AG04450 (cell line): ENCODE measurements at regions not wholly inside any gene's neighbourhood (a gene's known extent, or its start where the extent isn't known, plus 50 kb on each side); places are given as distances from the start of the nearest gene placed in this dataset.

Experiments used
- CTCF ChIA-PET: fragments of 300-600, 350-600 bp; formaldehyde crosslinking; extraction: SDS; loops from one replicate; lab custom pipeline; 2022; ENCODE audit warnings: antibody characterized with exemption, inconsistent platforms; lab: Charles Lee
- POLR2A ChIA-PET: fragments of 350-600 bp; formaldehyde crosslinking; extraction: SDS; loops from one replicate; lab custom pipeline; 2021; ENCODE audit warnings: antibody characterized with exemption, inconsistent platforms; lab: Yijun Ruan, JAX
- DNase-seq: peaks from one replicate; pipeline ENCODE4 v3.0.0-alpha.2; 2011; ENCODE audit warnings: low read depth, low spot score
- H3K27ac ChIP-seq: one replicate; pipeline ENCODE4 v1.5.1; 2012; ENCODE audit warnings: low read depth, low read length, control low read depth
- H3K27me3 ChIP-seq: one replicate; pipeline ENCODE4 v1.6.0; 2012; ENCODE audit warnings: low read length; ENCODE audit not compliant: control insufficient read depth, insufficient read depth
- H3K4me3 ChIP-seq: 2 replicates; pipeline ENCODE4 v1.5.1; 2011; ENCODE audit warnings: mild to moderate bottlenecking, low read depth, low read length, control low read depth
- H3K9me3 ChIP-seq: 2 replicates; pipeline ENCODE4 v1.5.1; 2012; ENCODE audit warnings: low read length; ENCODE audit not compliant: control insufficient read depth, insufficient read depth
- CTCF ChIP-seq: IDR thresholded peaks from 2 replicates; pipeline ENCODE4 v1.5.1; 2011; ENCODE audit warnings: low read depth, low read length, control low read depth, inconsistent platforms

- Histone ChIP-seq H3K27ac (no peak overlapping the region), H3K4me3 (no peak overlapping the region), H3K27me3 (peaks cover 39% of the 10 kb centered on the region), H3K9me3 (no peaks in the 10 kb centered on the region; the same call in 1 of the 2 replicates)
- no peak for DNase-seq
- ChIA-PET CTCF (interaction anchor here (0.9 kb wide), 1 partner anchor 20 kb away, joined by 3 read pairs; no protein-coding TSS in a partner anchor), POLR2A (no interaction called here)
- no peak for TF ChIP-seq CTCF
These were observed 75.8 kb upstream of the WNT4 start for GRCh38 chr1:22218618-22219250.

GRCh38 chr1:22221233-22221780 is 78.4 kb upstream of the WNT4 start:
- ChIA-PET CTCF (no interaction called here), POLR2A (no interaction called here)
- Histone ChIP-seq H3K9me3 (no peaks in the 10 kb centered on the region; the same call in 1 of the 2 replicates), H3K27me3 (peaks cover 36% of the 10 kb centered on the region), H3K4me3 (no peak overlapping the region), H3K27ac (no peak overlapping the region)
- DNase-seq = no peak
- no peak for TF ChIP-seq CTCF

DNA sequence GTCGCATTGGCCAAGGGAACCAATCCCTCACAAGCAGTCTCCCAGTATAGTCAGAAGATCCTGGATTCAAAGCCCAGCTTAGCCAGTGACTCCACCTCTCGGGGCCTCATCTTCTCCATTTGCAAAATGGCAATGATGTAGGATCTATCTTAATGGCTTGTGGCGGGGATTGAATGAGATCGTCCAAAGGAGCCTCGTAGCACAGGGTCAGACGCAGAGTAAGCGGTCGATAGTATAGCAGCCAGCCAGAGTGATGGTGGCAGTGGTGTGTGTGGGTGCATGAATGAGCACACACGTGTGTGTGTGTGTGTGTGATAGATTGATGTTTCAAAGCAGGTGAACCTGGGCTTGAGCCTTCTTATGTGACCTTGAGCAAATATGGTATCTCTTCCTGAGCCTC is 79.8 kb upstream of the WNT4 start:
- ChIA-PET CTCF (no interaction called here), POLR2A (no interaction called here)
- no peak overlapping the region for H3K4me3 ChIP-seq
- H3K27me3 ChIP-seq = peaks cover 31% of the 10 kb centered on the region
- no peak for DNase-seq
- no peaks in the 10 kb centered on the region; the same call in 1 of the 2 replicates for H3K9me3 ChIP-seq
- no peak for TF ChIP-seq CTCF
- no peak overlapping the region for H3K27ac ChIP-seq

DNA sequence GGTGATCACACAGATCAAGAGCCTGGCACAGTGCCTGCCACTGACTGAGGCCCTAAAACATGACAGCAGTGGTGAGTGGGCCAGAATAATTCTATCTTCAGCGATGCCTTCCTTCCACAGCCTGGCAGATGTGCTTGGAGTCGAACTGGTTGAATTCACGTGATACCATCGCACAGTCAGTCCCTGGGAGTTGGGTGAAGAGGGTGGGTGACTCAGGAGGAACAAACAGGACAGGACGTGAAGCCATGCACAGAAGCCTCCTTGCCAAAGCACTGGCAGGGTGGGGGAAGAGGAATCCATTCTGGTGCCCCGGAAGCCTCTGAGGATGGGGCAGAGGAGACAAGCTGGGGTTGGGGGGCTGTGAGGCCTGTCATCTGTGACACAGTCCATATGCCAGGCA is 80.3 kb upstream of the WNT4 start:
- CTCF ChIA-PET = no interaction called here
- POLR2A ChIA-PET = no interaction called here
- DNase-seq = no peak
- Histone ChIP-seq H3K4me3 (no peak overlapping the region), H3K9me3 (no peaks in the 10 kb centered on the region; the same call in 1 of the 2 replicates), H3K27ac (no peak overlapping the region), H3K27me3 (peaks cover 29% of the 10 kb centered on the region)
- no peak for TF ChIP-seq CTCF

DNA sequence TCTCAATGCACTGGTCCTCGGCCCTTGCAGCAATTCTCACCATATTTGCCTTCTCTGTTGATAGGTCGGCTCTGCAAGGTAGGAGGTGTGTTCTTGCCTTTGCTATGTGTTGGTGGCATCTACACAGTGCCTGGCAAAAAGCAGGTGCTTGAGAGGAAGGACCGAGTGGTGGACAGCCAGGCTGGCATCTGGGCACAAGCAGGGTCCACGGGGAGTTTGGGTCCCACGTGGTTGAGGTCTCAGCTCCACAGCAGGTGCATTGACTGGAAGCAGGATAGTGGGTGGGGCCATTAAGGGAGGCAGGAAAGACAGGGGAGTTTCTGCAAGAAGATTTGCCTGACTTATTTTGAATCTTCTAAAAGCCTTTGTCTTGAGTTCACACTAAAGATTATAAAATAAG is 81.2 kb upstream of the WNT4 start:
- CTCF ChIA-PET = no interaction called here

More for the DNA sequence above, 81.2 kb upstream of the WNT4 start:
- no peak for TF ChIP-seq CTCF
- H3K27ac ChIP-seq = no peak overlapping the region
- no peaks in the 10 kb centered on the region; the same call in 1 of the 2 replicates for H3K9me3 ChIP-seq
- H3K27me3 ChIP-seq = peaks cover 30% of the 10 kb centered on the region
- no peak overlapping the region for H3K4me3 ChIP-seq
- no peak for DNase-seq
- POLR2A ChIA-PET = no interaction called here
